HL-60 (cell line): ENCODE measurements at regions not wholly inside any gene's neighbourhood (a gene's known extent, or its start where the extent isn't known, plus 50 kb on each side); places are given as distances from the start of the nearest gene placed in this dataset.

Experiments
- DNase-seq, 2 experiments: peaks; one replicate each; pipeline ENCODE4 v3.0.0-alpha.2; 2010 to 2020; ENCODE audit warnings: low read depth in 1 of 2, low spot score in 1 of 2
- H3K27ac ChIP-seq: fragments of 250-450 bp; sonication (Bioruptor Pico); replicated peaks from 2 replicates; pipeline ENCODE4 v1.5.1; 2020; ENCODE audit warnings: mild to moderate bottlenecking, moderate library complexity
- H3K27me3 ChIP-seq: fragments of 250-450 bp; sonication (Bioruptor Pico); 2 replicates; pipeline ENCODE4 v1.5.1; 2021; ENCODE audit warnings: mild to moderate bottlenecking, moderate library complexity; ENCODE audit not compliant: insufficient read depth, poor library complexity, severe bottlenecking
- H3K4me3 ChIP-seq: replicated peaks from 2 replicates; pipeline ENCODE4 v1.5.1; 2011; ENCODE audit warnings: mild to moderate bottlenecking, control low read depth, low read length; ENCODE audit not compliant: insufficient read depth
- GABPA ChIP-seq: IDR thresholded peaks from 2 replicates; pipeline ENCODE4 v1.6.1; 2012; ENCODE audit warnings: low read depth
- POLR2AphosphoS5 ChIP-seq: IDR thresholded peaks from 2 replicates; pipeline ENCODE4 v1.6.1; 2012; ENCODE audit warnings: low read depth
- REST ChIP-seq: IDR thresholded peaks from 2 replicates; pipeline ENCODE4 v1.6.1; 2012; ENCODE audit warnings: low read depth; ENCODE audit not compliant: insufficient replicate concordance
- SPI1 ChIP-seq: IDR thresholded peaks from 2 replicates; pipeline ENCODE4 v1.6.1; 2012; ENCODE audit warnings: low read depth, mild to moderate bottlenecking, borderline replicate concordance
- TF ChIP-seq, protein P1 (sequence below): IDR thresholded peaks from one replicate; pipeline ENCODE4 v1.5.1; 2011; ENCODE audit warnings: low read length, control low read depth, inconsistent platforms; ENCODE audit not compliant: insufficient read depth

- H3K27ac ChIP-seq: no peak overlapping the region
- no peak overlapping the region for H3K4me3 ChIP-seq
- H3K27me3 ChIP-seq: no peaks in the 10 kb centered on the region
- DNase-seq: no peak
- no peak for TF ChIP-seq REST
- TF ChIP-seq, protein P1, sequence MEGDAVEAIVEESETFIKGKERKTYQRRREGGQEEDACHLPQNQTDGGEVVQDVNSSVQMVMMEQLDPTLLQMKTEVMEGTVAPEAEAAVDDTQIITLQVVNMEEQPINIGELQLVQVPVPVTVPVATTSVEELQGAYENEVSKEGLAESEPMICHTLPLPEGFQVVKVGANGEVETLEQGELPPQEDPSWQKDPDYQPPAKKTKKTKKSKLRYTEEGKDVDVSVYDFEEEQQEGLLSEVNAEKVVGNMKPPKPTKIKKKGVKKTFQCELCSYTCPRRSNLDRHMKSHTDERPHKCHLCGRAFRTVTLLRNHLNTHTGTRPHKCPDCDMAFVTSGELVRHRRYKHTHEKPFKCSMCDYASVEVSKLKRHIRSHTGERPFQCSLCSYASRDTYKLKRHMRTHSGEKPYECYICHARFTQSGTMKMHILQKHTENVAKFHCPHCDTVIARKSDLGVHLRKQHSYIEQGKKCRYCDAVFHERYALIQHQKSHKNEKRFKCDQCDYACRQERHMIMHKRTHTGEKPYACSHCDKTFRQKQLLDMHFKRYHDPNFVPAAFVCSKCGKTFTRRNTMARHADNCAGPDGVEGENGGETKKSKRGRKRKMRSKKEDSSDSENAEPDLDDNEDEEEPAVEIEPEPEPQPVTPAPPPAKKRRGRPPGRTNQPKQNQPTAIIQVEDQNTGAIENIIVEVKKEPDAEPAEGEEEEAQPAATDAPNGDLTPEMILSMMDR: no peak
These were observed 61.5 kb upstream of the HMGXB4 start for GRCh38 chr22:35195821-35196220.

DNA sequence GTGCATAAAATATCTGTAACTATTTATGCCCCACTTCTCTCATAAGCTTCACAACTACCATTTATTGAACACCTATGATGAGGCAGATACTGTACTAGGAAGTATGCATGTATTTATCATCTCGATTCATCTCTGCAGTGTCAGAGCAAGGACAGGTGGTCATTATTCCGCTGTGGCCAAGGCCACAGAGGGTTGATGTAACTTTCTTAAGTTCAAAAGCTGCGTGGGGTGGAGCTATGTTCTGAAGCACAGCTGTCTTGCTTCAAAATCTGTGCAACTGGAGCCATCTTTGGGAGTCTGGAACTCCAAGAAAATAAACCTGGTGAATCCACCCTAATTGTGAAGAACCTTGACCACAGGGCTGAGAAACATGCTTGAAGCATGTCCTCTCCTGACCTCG, 60.2 kb upstream of the HMGXB4 start:
- no peak overlapping the region for H3K4me3 ChIP-seq
- DNase-seq: no peak
- no peak for TF ChIP-seq POLR2AphosphoS5
- TF ChIP-seq REST: no peak
- TF ChIP-seq GABPA: no peak
- TF ChIP-seq, protein P1: no peak
- no peak for TF ChIP-seq SPI1

DNA sequence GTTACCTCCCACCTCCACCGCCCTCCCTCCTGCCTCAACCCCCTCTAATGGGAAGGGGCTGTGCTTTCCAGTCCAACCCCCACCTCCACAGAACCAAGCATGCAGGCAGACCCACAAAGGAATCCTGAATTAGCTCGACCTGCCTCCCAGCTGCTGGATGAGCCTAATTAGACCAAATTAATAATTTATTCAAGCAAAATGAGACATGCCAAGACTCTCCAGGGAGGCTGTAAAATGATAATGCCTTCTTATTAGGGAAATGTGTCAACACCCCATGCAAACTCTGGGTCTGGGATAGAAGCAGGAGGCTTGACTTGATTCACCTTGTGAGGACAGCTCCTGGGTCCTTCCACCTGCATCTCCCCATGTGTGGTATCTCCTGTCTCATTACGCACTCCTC, 59.4 kb upstream of the HMGXB4 start:
- TF ChIP-seq, protein P1: no peak
- TF ChIP-seq REST (no peak), POLR2AphosphoS5 (no peak), GABPA (no peak), SPI1 (no peak)
- no peak overlapping the region for H3K27ac ChIP-seq
- no peaks in the 10 kb centered on the region for H3K27me3 ChIP-seq
- H3K4me3 ChIP-seq: no peak overlapping the region
- no peak for DNase-seq

More for the DNA sequence above, 60.2 kb upstream of the HMGXB4 start:
- H3K27me3 ChIP-seq: no peaks in the 10 kb centered on the region
- H3K27ac ChIP-seq: no peak overlapping the region
